Bronchial epithelial cell (primary cell): ENCODE measurements at regions not wholly inside any gene's neighbourhood (a gene's known extent, or its start where the extent isn't known, plus 50 kb on each side); places are given as distances from the start of the nearest gene placed in this dataset.

Experiments used
- DNase-seq: peaks from one replicate; pipeline ENCODE4 v3.0.0-alpha.2; 2010; ENCODE audit warnings: low read depth
- FAIRE-seq: peaks from 2 replicates; lab custom pipeline; 2011; peaks lifted over from hg19 to GRCh38; lab: Jason Lieb, UNC
- H3K27me3 ChIP-seq: 2 replicates; pipeline ENCODE4 v1.5.1; 2011; ENCODE audit warnings: low read length; ENCODE audit not compliant: control insufficient read depth, insufficient read depth
- H3K36me3 ChIP-seq: 2 replicates; pipeline ENCODE4 v1.5.1; 2011; ENCODE audit warnings: low read length; ENCODE audit not compliant: control insufficient read depth, insufficient read depth
- H3K4me3 ChIP-seq: 2 replicates; pipeline ENCODE4 v1.5.1; 2011; ENCODE audit warnings: mild to moderate bottlenecking, low read depth, low read length, control low read depth
- TF ChIP-seq, protein P1 (sequence below): IDR thresholded peaks from 2 replicates; pipeline ENCODE4 v1.5.1; 2011; ENCODE audit warnings: mild to moderate bottlenecking, moderate library complexity, low read length, control low read depth, inconsistent platforms; ENCODE audit not compliant: insufficient read depth, severe bottlenecking

DNA sequence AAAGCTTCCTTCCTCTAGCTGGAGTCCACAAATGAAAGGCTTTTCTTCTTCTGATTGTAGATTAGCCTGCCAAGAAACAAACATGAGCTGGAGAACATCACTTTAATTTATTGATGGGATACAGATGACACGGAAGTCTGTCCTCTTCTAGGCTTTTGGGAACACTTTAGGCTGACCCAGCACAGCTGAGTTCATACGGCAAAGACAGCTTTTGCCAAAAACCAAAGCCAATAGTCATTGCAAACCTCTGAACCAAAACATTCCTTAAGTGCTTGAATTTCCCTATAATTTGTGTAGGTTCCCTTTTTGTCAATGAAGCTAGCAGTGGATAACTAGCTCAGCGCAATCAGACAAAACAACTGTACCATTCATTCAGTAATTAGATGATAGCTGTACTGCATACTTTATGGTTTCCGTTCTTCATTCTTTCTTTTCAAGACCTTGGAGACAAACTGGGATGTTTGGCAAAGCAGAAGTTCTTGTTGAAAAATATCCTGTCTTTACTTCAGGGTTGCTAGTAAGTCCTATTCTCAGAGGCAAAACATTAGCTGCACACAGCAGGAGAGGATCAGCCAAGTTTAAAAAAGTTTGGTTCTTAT, 95.7 kb upstream of the SPRY2 start:
- Histone ChIP-seq H3K27me3 (no peaks in the 10 kb centered on the region), H3K4me3 (no peak overlapping the region), H3K36me3 (no peaks in the 10 kb centered on the region)
- TF ChIP-seq, protein P1, sequence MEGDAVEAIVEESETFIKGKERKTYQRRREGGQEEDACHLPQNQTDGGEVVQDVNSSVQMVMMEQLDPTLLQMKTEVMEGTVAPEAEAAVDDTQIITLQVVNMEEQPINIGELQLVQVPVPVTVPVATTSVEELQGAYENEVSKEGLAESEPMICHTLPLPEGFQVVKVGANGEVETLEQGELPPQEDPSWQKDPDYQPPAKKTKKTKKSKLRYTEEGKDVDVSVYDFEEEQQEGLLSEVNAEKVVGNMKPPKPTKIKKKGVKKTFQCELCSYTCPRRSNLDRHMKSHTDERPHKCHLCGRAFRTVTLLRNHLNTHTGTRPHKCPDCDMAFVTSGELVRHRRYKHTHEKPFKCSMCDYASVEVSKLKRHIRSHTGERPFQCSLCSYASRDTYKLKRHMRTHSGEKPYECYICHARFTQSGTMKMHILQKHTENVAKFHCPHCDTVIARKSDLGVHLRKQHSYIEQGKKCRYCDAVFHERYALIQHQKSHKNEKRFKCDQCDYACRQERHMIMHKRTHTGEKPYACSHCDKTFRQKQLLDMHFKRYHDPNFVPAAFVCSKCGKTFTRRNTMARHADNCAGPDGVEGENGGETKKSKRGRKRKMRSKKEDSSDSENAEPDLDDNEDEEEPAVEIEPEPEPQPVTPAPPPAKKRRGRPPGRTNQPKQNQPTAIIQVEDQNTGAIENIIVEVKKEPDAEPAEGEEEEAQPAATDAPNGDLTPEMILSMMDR = no peak
- no peak for FAIRE-seq
- DNase-seq = no peak

GRCh38 chr13:80430561-80430960, 89.6 kb upstream of the SPRY2 start:
- no peaks in the 10 kb centered on the region for H3K27me3 ChIP-seq
- TF ChIP-seq, protein P1 = no peak
- DNase-seq = no peak
- no peak overlapping the region for H3K4me3 ChIP-seq
- FAIRE-seq = no peak
- H3K36me3 ChIP-seq = no peaks in the 10 kb centered on the region

DNA sequence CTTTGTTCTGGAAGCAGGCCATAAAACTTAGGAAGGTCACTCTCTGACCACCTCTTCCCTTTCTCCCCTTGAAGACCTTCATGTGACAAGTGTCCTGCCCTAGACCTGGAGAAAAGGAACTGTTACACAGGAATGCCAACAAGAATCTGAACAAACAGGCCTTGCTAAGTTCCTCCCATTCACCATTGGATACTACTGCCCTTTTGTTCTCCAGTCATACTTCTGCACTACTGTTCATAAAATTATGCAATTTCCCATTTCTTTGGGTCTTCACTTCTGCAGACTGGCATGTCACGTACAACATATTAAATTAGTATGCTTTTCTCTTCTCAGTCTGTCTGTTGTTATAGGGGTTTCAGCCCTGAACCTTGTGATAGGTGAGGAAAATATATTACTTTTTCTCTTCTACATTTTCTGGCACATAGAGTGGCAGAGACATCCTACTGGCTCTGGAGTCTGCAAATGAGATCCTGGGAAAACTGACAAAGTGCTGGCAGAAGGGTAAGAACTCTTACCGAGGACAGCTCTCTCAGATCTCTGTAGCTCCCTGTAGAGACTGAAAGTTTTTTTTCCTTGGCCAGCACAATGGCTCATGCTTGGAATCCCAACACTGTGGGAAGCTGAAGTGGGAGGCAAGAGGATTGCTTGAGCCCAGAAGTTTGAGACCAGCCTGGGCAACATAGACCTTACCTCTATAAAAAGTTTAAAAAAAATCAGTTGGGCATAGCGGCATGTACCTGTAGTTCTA, 87.6 kb upstream of the SPRY2 start:
- Histone ChIP-seq H3K27me3 (no peaks in the 10 kb centered on the region), H3K4me3 (no peak overlapping the region), H3K36me3 (no peaks in the 10 kb centered on the region)
- no peak for FAIRE-seq
- TF ChIP-seq, protein P1 = no peak
- no peak for DNase-seq

GRCh38 chr13:80419416-80419815, 78.5 kb upstream of the SPRY2 start:
- Histone ChIP-seq H3K27me3 (no peaks in the 10 kb centered on the region), H3K4me3 (no peak overlapping the region), H3K36me3 (no peaks in the 10 kb centered on the region)
- TF ChIP-seq, protein P1 = no peak
- DNase-seq (no peak), FAIRE-seq (no peak)

GRCh38 chr13:80413611-80414010, 72.7 kb upstream of the SPRY2 start:
- FAIRE-seq (no peak), DNase-seq (no peak)
- H3K4me3 ChIP-seq = no peak overlapping the region
- H3K27me3 ChIP-seq = no peaks in the 10 kb centered on the region
- H3K36me3 ChIP-seq = no peaks in the 10 kb centered on the region
- TF ChIP-seq, protein P1 = no peak
